ENCODE measurements at regions not wholly inside any gene's neighbourhood (a gene's known extent, or its start where the extent isn't known, plus 50 kb on each side); places are given as distances from the start of the nearest gene placed in this dataset.

DNA sequence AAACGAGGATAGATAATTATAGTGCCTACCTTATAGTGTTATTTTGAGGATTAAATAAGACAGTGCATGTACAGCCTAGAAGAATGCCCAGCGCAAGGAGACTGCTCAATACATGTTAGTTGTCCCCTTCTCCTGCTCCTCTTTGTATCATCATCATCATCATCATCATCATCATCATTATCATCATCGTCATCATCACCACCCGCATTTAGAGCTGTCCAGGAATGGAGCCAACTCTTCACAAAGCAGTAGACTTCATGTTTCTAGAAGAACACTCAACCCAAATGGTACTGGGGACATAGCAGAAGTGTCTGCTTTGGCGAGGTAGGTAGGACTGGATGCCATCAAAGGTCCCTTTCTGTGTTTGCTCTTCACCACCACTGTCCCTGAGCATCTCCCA lies 116.0 kb downstream of the TRIM43 start:
- no peak overlapping the region for H2AFZ ChIP-seq (replicated peaks; ENCODE audit: low read length, poor library complexity)
- H3K14ac ChIP-seq (replicated peaks; ENCODE audit: low read depth, low read length) = no peak overlapping the region
- H3K27ac ChIP-seq (ENCODE audit: insufficient read depth, low read length) = no peak overlapping the region
- no peaks in the 10 kb centered on the region for H3K79me1 ChIP-seq (ENCODE audit: low read depth in 1 of 2, low read length in 2 of 2)
- H4K20me1 ChIP-seq (ENCODE audit: insufficient read depth, low read length) = no peaks in the 10 kb centered on the region
- H3K4me2 ChIP-seq (ENCODE audit: low read depth, low read length) = no peak overlapping the region
- H2BK20ac ChIP-seq (ENCODE audit: low read depth, low read length) = no peak overlapping the region
- no peak overlapping the region for H3K4ac ChIP-seq (ENCODE audit: low read depth, low read length)
- ChIA-PET CTCF (no interaction called here), POLR2A (ENCODE audit: unreplicated experiment) (no interaction called here)
- H3K4me1 ChIP-seq (ENCODE audit: control insufficient read depth, insufficient read depth, low read length) = no peaks in the 10 kb centered on the region
- intact Hi-C loops (cut with micrococcal nuclease) (no loop called here), in situ Hi-C loops (cut with MboI; ENCODE audit: low sequenced_read_pairs) (no loop called here), dilution Hi-C loops (cut with HindIII; ENCODE audit: low sequenced_read_pairs, unreplicated experiment) (no loop called here)
- no peak overlapping the region for H3K18ac ChIP-seq (ENCODE audit: low read depth, low read length)
- no peak for DNase-seq
- no peaks in the 10 kb centered on the region for H3K36me3 ChIP-seq (ENCODE audit: control insufficient read depth, insufficient read depth, low read length)
- no peak overlapping the region for H3K4me3 ChIP-seq (ENCODE audit: insufficient read depth, low read depth, low read length)
- no peak overlapping the region for H4K5ac ChIP-seq (ENCODE audit: low read depth, low read length)
- H3K23ac ChIP-seq (ENCODE audit: low read depth, low read length) = no peak overlapping the region
- no peak overlapping the region for H4K8ac ChIP-seq (ENCODE audit: low read depth in 2 of 2, low read length in 2 of 2)
- H2BK5ac ChIP-seq (ENCODE audit: low read depth, low read length, poor library complexity, severe bottlenecking) = no peak overlapping the region
- no peak overlapping the region for H2AK9ac ChIP-seq (replicated peaks; ENCODE audit: low read depth, low read length, poor library complexity)
- no peaks in the 10 kb centered on the region for H3K9me3 ChIP-seq (ENCODE audit: control insufficient read depth, insufficient read depth, low read length)
- H3K9me1 ChIP-seq (ENCODE audit: insufficient read depth, low read length) = no peaks in the 10 kb centered on the region
- H4K91ac ChIP-seq (ENCODE audit: insufficient read depth, low read depth, low read length) = no peak overlapping the region
- BruUV-seq (replicated peaks) = no TSS peak
- no CpG with 5 or more reads among the region's 5 CpGs for WGBS, 2 experiments (ENCODE audit: extremely low coverage in 2 of 2, insufficient read length in 1 of 2)
- TF ChIP-seq MXI1 (IDR thresholded peaks at IDR 0.05; ENCODE audit: borderline replicate concordance, low read depth, low read length) (no peak), MAFK (IDR thresholded peaks at IDR 0.05; ENCODE audit: low read depth, low read length) (no peak), CEBPB (IDR thresholded peaks at IDR 0.05; ENCODE audit: low read depth, low read length) (no peak), POLR2A (IDR thresholded peaks at IDR 0.05; ENCODE audit: low read depth, low read length) (no peak), NFE2L2 (IDR thresholded peaks at IDR 0.05; ENCODE audit: low read depth, low read length) (no peak), SMC3 (IDR thresholded peaks at IDR 0.05; ENCODE audit: low read depth, low read length) (no peak), RFX5 (IDR thresholded peaks at IDR 0.05; ENCODE audit: low read depth, low read length) (no peak), BHLHE40 (IDR thresholded peaks at IDR 0.05; ENCODE audit: low read depth, low read length) (no peak), USF2 (IDR thresholded peaks at IDR 0.05; ENCODE audit: low read depth, low read length) (no peak), CHD1 (IDR thresholded peaks at IDR 0.05; ENCODE audit: low read depth, low read length) (no peak), MAZ (IDR thresholded peaks at IDR 0.05; ENCODE audit: borderline replicate concordance, low read depth, low read length) (no peak)
- TF ChIP-seq, protein P1, sequence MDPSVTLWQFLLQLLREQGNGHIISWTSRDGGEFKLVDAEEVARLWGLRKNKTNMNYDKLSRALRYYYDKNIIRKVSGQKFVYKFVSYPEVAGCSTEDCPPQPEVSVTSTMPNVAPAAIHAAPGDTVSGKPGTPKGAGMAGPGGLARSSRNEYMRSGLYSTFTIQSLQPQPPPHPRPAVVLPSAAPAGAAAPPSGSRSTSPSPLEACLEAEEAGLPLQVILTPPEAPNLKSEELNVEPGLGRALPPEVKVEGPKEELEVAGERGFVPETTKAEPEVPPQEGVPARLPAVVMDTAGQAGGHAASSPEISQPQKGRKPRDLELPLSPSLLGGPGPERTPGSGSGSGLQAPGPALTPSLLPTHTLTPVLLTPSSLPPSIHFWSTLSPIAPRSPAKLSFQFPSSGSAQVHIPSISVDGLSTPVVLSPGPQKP (IDR thresholded peaks at IDR 0.05; ENCODE audit: borderline replicate concordance, low read depth, low read length) = no peak
- TF ChIP-seq, protein P2, sequence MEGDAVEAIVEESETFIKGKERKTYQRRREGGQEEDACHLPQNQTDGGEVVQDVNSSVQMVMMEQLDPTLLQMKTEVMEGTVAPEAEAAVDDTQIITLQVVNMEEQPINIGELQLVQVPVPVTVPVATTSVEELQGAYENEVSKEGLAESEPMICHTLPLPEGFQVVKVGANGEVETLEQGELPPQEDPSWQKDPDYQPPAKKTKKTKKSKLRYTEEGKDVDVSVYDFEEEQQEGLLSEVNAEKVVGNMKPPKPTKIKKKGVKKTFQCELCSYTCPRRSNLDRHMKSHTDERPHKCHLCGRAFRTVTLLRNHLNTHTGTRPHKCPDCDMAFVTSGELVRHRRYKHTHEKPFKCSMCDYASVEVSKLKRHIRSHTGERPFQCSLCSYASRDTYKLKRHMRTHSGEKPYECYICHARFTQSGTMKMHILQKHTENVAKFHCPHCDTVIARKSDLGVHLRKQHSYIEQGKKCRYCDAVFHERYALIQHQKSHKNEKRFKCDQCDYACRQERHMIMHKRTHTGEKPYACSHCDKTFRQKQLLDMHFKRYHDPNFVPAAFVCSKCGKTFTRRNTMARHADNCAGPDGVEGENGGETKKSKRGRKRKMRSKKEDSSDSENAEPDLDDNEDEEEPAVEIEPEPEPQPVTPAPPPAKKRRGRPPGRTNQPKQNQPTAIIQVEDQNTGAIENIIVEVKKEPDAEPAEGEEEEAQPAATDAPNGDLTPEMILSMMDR (conservative IDR thresholded peaks at IDR 0.05; ENCODE audit: low read depth, low read length) = no peak
- H3K27me3 ChIP-seq (ENCODE audit: control insufficient read depth, insufficient read depth, low read length) = peaks cover 7% of the 10 kb centered on the region
- H3K56ac ChIP-seq (ENCODE audit: extremely low read depth, insufficient read depth, low read length) = no peak overlapping the region
- no peak overlapping the region for H2BK15ac ChIP-seq (ENCODE audit: low read depth, low read length)
- H2AK5ac ChIP-seq (ENCODE audit: low read depth, low read length) = no peak overlapping the region
- no peak overlapping the region for H2BK120ac ChIP-seq (ENCODE audit: low read depth, low read length)
- ATAC-seq (ENCODE audit: low read depth) = no peak
- no peak overlapping the region for H3K9ac ChIP-seq (ENCODE audit: low read depth, low read length)
